HG03280 (cell line): ENCODE measurements at regions not wholly inside any gene's neighbourhood (a gene's known extent, or its start where the extent isn't known, plus 50 kb on each side); places are given as distances from the start of the nearest gene placed in this dataset.

Experiments
- ATAC-seq: cut with Tn5 transposase; IDR thresholded peaks from one replicate; pipeline ENCODE4 v1.9.1; 2021; ENCODE audit warnings: mild to moderate bottlenecking, moderate library complexity; ENCODE audit not compliant: unreplicated experiment

DNA sequence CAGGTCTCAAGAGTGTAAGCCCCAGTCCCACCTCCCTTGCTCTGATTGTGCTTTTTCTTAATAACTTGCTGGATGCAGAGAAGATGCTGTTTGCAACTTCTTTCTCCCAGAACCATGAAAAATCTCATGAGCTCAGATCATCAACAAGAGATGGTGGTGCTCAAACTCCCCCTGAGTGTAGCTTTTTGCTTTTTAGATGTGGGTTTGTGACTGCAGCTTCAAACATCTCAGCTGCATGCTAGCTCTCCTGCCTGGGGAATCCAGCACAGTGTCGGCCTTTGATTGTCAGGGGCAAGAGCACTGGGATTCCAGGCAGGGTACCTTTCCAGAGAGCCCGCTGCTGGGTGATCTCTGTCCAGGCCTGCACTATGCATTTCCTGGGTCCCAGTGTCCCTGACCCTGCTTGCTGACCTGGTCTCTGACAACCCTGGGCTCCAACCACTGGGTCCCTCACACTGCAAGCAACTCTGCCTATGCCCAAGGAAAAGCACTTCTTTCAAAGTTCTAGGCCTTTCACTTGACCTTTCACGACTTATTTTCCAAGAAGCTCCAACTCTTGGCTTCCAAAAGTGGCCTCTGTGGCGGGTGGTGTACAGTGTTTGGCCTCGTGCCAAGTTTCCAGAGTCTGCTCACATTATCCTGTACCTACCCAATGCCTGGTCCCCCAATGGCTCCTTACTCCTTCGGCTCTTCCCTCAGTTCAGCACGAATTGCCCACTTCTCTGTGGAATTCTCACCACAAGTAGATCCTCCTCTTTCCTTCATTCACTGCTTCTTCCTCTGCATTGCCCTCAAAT, 69.7 kb upstream of the LY86 start:
- no peak for ATAC-seq

GRCh38 chr6:6521961-6522482, 66.5 kb upstream of the LY86 start:
- no peak for ATAC-seq

DNA sequence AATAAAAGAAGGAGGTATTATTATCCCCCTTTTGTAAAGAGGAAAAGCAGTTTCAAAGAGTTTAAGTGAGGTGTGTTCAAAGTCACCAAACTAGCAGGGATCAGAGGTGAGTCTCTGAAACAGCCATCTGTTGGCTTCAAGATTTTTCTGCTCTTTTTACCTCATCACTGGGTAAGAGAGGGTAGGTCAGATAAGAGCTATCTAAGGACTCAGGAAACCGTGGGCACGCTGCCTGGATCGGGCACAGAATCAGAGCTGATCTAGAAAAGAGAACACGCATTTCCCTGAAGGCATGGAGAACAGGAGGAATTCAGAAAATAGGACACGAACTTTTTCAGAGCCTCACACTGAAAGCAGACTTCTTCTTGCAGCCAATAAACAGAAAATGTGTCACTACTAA, 65.8 kb upstream of the LY86 start:
- no peak for ATAC-seq

DNA sequence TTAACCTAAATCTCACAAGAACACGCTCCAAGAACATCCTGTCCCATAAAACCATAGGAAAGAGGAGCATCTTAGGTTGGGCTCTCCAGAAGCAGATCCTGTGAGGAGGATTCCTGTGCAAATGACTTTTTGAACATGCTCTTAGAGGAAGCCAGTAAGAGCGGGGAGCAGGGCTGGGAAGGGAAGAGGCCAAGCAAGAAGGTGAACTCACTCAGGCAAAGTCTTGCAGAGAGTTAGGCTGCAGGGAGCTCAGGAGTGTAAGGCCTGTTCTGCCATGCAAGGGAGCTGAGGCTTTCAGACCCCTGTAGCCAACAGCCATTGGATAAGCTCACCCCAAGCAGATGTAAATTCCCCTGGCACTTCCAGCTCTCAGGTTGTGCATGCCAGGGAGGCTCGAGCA, 63.6 kb upstream of the LY86 start:
- no peak for ATAC-seq

- no peak for ATAC-seq
These were observed 62.6 kb upstream of the LY86 start for GRCh38 chr6:6525933-6526332.

DNA sequence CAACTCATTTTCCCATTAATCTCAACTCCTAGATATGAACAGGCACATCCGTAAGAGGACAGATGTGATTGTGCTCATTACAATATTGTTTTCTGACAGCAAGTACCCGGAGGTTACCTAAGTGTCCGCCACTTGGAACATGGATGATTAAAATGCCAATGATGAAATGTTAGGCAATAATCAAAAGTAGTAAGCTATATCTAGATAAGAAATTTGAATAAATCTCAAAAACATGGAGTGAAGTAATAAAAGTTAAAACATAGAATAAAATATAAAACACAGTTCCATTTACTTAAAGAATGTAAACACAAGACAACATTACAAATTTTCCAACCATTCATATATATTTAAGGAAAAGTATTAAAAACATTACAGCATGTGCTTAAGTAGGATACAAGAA, 59.2 kb upstream of the LY86 start:
- no peak for ATAC-seq

- ATAC-seq, result no peak
These were observed 55.3 kb upstream of the LY86 start for GRCh38 chr6:6533176-6533575.

DNA sequence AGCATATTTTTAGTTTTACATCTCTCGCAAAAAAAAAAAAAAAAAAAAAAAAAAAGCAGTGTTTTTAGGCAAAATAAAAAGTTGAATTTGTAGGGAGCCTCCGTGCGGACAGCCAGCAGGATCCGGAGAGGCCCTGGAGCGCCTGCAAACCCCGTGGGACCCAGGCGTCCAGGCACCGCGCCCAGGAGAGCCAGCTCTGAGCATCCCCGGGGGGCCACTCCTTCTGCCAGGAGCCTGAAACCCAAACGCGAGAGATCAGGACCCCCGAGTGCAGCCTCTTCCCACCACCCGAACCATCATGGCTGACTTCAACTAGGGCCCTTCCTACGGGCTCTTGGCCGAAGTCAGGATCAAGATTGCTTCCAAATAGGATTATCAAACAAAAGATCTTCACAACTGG, 54.1 kb upstream of the LY86 start:
- ATAC-seq, result no peak

DNA sequence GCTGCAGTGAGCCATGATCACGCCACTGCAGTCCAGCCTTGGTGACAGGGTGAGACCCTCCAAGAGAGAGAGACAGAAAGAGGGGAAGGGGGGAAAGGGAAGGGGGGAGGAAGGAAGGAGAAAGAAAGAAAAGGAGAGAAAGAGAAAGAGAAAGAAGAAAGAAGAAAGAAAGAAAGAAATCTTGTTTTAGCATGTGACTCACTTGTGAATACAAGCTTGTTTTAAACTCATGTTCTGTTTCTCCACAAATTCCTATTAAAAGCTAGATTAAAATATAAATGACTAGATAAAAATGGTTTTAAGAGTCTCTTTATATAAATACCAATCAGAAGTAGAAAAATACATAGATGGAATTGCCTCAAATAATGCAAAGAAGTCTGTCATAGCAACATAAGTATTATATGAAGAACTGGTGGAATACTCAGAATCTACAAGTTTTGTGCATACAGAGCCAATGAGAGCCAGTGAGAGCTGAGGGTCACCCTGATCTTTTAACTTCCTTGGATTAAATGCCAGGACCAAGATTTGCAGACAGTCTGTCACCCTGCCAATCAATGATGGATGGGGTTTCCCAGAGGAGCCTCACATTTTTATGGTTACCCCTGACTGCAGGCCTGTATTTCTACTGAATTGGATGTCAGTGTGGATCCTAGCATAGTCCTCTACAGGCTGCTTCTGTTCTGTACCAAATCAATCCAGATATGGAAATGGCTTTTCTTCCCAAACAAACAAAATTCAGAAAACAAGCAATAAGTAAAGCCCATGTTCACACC, 50.8 kb upstream of the LY86 start:
- no peak for ATAC-seq

DNA sequence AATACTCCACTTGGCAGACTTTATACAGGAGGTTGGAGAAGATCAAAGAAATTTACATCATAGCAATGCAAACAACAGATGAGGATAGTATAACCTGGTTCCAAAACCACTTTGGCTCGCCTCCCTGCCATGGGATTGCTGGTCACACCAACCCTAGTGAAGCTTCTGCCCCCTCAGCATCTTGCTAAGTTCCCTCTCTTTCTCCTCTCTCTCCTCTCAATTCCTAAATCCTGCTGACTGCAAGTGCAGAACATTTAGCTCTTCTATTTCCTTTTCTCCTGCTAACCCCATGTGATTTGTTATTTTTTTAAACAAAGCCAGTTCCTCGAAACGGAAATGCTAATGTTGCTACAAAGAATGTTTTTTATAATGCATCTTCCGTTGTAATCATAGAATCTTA, 50.3 kb upstream of the LY86 start:
- ATAC-seq, result no peak
